Ectodermal cell (in vitro differentiated cells): ENCODE measurements at regions not wholly inside any gene's neighbourhood (a gene's known extent, or its start where the extent isn't known, plus 50 kb on each side); places are given as distances from the start of the nearest gene placed in this dataset.
"Not testable (repeated sequence)": the region's sequence is repeated elsewhere in the genome, so short reads cannot be mapped to it uniquely, and the experiment has no call there.

Experiments
- H3K27ac ChIP-seq: 2 replicates; pipeline ENCODE4 v1.7.0; 2013; ENCODE audit warnings: mild to moderate bottlenecking, low read depth, low read length; ENCODE audit not compliant: insufficient read depth, poor library complexity, severe bottlenecking
- H3K27me3 ChIP-seq: 2 replicates; pipeline ENCODE4 v1.7.0; 2013; ENCODE audit warnings: mild to moderate bottlenecking, low read length; ENCODE audit not compliant: insufficient read depth, control insufficient read depth, poor library complexity, severe bottlenecking
- H3K36me3 ChIP-seq: one replicate; pipeline ENCODE4 v1.7.0; 2013; ENCODE audit warnings: low read length; ENCODE audit not compliant: control insufficient read depth, insufficient read depth
- H3K4me1 ChIP-seq: one replicate; pipeline ENCODE4 v1.7.0; 2013; ENCODE audit warnings: low read length; ENCODE audit not compliant: control insufficient read depth, insufficient read depth
- H3K4me3 ChIP-seq: 2 replicates; pipeline ENCODE4 v1.7.0; 2013; ENCODE audit warnings: low read depth, low read length, control low read depth; ENCODE audit not compliant: insufficient read depth
- H3K9me3 ChIP-seq: 2 replicates; pipeline ENCODE4 v1.7.0; 2013; ENCODE audit warnings: mild to moderate bottlenecking, low read length, moderate library complexity; ENCODE audit not compliant: control insufficient read depth
- WGBS, 2 experiments: methylation state at CpG; one replicate each; pipeline ENCODE4 v1.1.7; 2013; ENCODE audit warnings: missing lambda C conversion rate in 2 of 2; 5-methylcytosine and 5-hydroxymethylcytosine counted together

- Histone ChIP-seq H3K36me3 (no peaks in the 10 kb centered on the region), H3K27me3 (no peaks in the 10 kb centered on the region), H3K27ac (no peak overlapping the region), H3K4me3 (no peak overlapping the region), H3K4me1 (no peaks in the 10 kb centered on the region), H3K9me3 (no peaks in the 10 kb centered on the region)
- 100% methylated on average over 1 of the region's 1 CpG; no CpG with 5 or more reads in 1 of the 2 experiments for WGBS, 2 experiments
Measured at GRCh38 chr14:30016002-30016401, 88.4 kb upstream of the PRKD1 start.

GRCh38 chr14:30017370-30017993 is 89.8 kb upstream of the PRKD1 start:
- 93 to 95% methylated on average over 2 of the region's 2 CpGs for whole genome bisulfite sequencing, 2 experiments
- H3K27me3 ChIP-seq, result no peaks in the 10 kb centered on the region
- no peaks in the 10 kb centered on the region for H3K9me3 ChIP-seq
- no peak overlapping the region for H3K27ac ChIP-seq
- no peaks in the 10 kb centered on the region for H3K36me3 ChIP-seq
- no peaks in the 10 kb centered on the region for H3K4me1 ChIP-seq
- no peak overlapping the region for H3K4me3 ChIP-seq

DNA sequence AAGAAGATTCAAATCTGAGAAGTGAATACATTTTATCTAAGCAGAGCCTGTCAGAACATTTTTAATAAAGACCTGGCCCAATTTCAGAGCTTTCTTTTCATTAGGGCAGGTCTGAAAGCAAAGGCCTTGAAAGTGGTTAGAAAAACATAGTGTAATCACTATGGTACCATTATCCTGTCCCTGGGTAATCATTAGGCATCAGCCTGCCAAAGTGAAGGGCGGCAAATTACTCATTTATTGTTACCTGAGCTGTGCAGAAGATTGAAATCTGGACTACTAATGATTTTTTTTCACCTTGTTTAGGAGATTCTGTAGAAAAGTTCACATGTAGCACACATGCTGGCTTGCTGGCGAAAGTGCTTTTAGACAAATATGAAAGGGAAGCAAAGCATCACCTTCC is 92.6 kb upstream of the PRKD1 start:
- 46 to 50% methylated on average over 2 of the region's 2 CpGs for WGBS, 2 experiments
- H3K27me3 ChIP-seq, result no peaks in the 10 kb centered on the region
- H3K36me3 ChIP-seq, result no peaks in the 10 kb centered on the region
- H3K9me3 ChIP-seq, result no peaks in the 10 kb centered on the region
- no peak overlapping the region for H3K27ac ChIP-seq
- H3K4me1 ChIP-seq, result no peaks in the 10 kb centered on the region
- H3K4me3 ChIP-seq, result no peak overlapping the region

- H3K9me3 ChIP-seq, result no peaks in the 10 kb centered on the region
- H3K27me3 ChIP-seq, result no peaks in the 10 kb centered on the region
- H3K4me1 ChIP-seq, result no peaks in the 10 kb centered on the region
- no peaks in the 10 kb centered on the region for H3K36me3 ChIP-seq
- no peak overlapping the region for H3K27ac ChIP-seq
- no peak overlapping the region for H3K4me3 ChIP-seq
- WGBS, 2 experiments, result 100% methylated on average over 1 of the region's 1 CpG
Measured at GRCh38 chr14:30020687-30021086, 93.0 kb upstream of the PRKD1 start.

GRCh38 chr14:30023350-30023749 is 95.7 kb upstream of the PRKD1 start:
- H3K27ac ChIP-seq, H3K4me1 ChIP-seq, H3K9me3 ChIP-seq, H3K36me3 ChIP-seq, H3K27me3 ChIP-seq, H3K4me3 ChIP-seq: not testable (repeated sequence)
- WGBS, 2 experiments, result 96 to 98% methylated on average over 4 to 5 of the region's 5 CpGs

GRCh38 chr14:30034152-30034551 is 106.5 kb upstream of the PRKD1 start:
- no peak overlapping the region for H3K27ac ChIP-seq
- no peak overlapping the region for H3K4me3 ChIP-seq
- H3K4me1 ChIP-seq, result no peaks in the 10 kb centered on the region

GRCh38 chr14:30035361-30035760 is 107.7 kb upstream of the PRKD1 start:
- Histone ChIP-seq H3K4me1 (no peaks in the 10 kb centered on the region), H3K27ac (no peak overlapping the region)
- 100% methylated on average over 1 of the region's 1 CpG; no CpG with 5 or more reads in 1 of the 2 experiments for WGBS, 2 experiments

More at GRCh38 chr14:30034152-30034551, 106.5 kb upstream of the PRKD1 start:
- 67% methylated on average over 1 of the region's 1 CpG; no CpG with 5 or more reads in 1 of the 2 experiments for WGBS, 2 experiments
- no peaks in the 10 kb centered on the region for H3K27me3 ChIP-seq
- H3K36me3 ChIP-seq, result no peaks in the 10 kb centered on the region
- no peaks in the 10 kb centered on the region for H3K9me3 ChIP-seq

DNA sequence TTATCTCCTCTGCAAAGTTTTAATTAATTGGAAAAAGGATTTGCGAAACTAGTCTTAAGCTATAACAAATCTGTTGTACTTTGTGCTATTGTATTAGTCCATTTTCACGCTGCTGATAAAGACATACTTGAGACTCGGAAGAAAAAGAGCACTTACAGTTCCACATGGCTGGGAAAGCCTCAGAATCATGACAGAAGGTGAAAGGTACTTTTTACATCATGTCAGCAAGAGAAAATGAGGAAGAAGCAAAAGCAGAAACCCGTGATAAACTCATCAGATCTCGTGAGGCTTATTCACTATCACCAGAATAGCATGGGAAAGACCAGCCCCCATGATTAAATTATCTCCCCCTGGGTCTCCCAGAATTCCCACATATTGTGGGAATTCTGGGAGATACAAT is 118.1 kb upstream of the PRKD1 start:
- Histone ChIP-seq H3K4me1 (no peaks in the 10 kb centered on the region), H3K9me3 (no peaks in the 10 kb centered on the region), H3K27me3 (no peaks in the 10 kb centered on the region), H3K36me3 (no peaks in the 10 kb centered on the region), H3K27ac (no peak overlapping the region), H3K4me3 (no peak overlapping the region)
- WGBS, 2 experiments, result 93% methylated on average over 5 of the region's 5 CpGs

More at GRCh38 chr14:30035361-30035760, 107.7 kb upstream of the PRKD1 start:
- Histone ChIP-seq H3K36me3 (no peaks in the 10 kb centered on the region), H3K9me3 (no peaks in the 10 kb centered on the region), H3K27me3 (no peaks in the 10 kb centered on the region), H3K4me3 (no peak overlapping the region)

DNA sequence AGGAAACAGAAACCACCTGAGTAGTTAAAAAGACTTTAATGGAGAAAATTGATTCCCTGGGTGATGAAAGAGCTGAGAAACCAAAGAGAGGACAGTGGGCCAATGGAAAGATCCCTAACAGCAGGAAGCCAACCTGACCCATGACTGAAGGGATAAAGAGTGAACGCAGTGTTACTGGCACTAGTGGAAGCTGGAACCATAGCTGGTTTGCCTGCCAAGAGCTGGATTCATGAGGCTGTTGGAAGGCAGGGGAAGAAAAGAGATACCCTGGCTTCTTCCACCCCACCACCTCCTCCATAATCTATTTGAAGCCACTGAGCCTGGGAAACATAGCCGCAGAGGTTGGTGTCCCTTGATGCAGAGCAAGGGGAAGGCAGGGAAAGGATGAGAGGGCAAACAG is 125.5 kb upstream of the PRKD1 start:
- Histone ChIP-seq H3K4me3 (no peak overlapping the region), H3K9me3 (no peaks in the 10 kb centered on the region), H3K36me3 (no peaks in the 10 kb centered on the region), H3K27me3 (no peaks in the 10 kb centered on the region), H3K27ac (no peak overlapping the region), H3K4me1 (no peaks in the 10 kb centered on the region)
- whole genome bisulfite sequencing, 2 experiments, result 81 to 100% methylated on average over 2 of the region's 2 CpGs

DNA sequence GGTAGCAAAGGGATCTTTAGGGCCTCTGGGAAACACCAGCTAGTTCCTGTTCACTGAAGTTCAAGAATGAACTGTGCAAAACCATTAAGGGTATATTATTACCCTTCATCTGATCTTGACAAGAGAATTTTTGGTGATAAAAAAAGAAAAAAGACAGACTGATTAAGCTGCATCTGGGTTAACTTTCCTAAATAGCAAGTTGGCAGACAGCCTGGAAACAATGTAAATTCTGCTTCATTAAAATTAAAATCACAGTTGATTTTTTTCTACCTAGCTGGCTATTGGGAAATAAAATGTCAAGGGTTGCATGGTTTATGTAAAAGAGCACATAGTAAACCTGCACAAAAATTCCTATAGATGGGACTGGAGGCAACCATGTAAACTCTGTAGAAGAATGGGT is 126.6 kb upstream of the PRKD1 start:
- Histone ChIP-seq H3K4me1 (no peaks in the 10 kb centered on the region), H3K4me3 (no peak overlapping the region), H3K27me3 (no peaks in the 10 kb centered on the region), H3K27ac (no peak overlapping the region), H3K36me3 (no peaks in the 10 kb centered on the region), H3K9me3 (no peaks in the 10 kb centered on the region)

DNA sequence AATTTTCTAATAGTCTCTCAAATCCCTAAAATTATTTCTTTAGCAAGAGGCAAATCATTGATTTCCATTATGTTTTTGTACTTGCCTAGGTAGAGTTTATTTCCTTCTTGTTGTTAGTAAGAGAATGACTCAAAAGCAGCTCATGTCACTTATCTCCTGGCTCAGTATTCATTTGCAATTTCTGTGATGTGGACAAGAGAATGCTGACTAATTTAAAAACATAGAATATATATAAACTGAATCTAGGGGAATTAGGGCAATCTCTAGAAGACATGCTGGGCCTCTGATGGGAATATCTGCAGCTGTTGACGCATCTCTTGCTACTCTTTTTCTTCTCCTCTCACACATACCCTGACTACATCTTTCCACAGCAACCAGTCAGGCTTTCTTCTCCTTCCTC is 130.8 kb upstream of the PRKD1 start:
- Histone ChIP-seq H3K36me3 (no peaks in the 10 kb centered on the region), H3K27me3 (no peaks in the 10 kb centered on the region), H3K27ac (no peak overlapping the region), H3K4me3 (no peak overlapping the region), H3K4me1 (no peaks in the 10 kb centered on the region), H3K9me3 (no peaks in the 10 kb centered on the region)
- WGBS, 2 experiments, result 84 to 90% methylated on average over 1 of the region's 1 CpG
